K562 (cell line): ENCODE measurements at regions not wholly inside any gene's neighbourhood (a gene's known extent, or its start where the extent isn't known, plus 50 kb on each side); places are given as distances from the start of the nearest gene placed in this dataset.

Source experiments
- ATAC-seq: fragments of 200-7000 bp; cut with Tn5 transposase; 3 replicates; pipeline ENCODE4 v1.9.1; 2020; ENCODE audit warnings: moderate library complexity
- BruUV-seq: library from RNA; stranded (reverse); fragments of 400-500 nt; replicated peaks from 2 replicates; lab custom pipeline; 2021; lab: Mats Ljungman, UMichigan
- CTCF ChIA-PET: fragments of 300-600 bp; formaldehyde crosslinking; extraction: SDS; loops from one replicate; lab custom pipeline; 2021; ENCODE audit warnings: low intra/inter-chr PET ratio; lab: Yijun Ruan, JAX
- POLR2A ChIA-PET: fragments of 300-600, 350-650 bp; sonication (Branson Sonifier 250); formaldehyde crosslinking; extraction: SDS; loops from one replicate; lab custom pipeline; 2021; ENCODE audit warnings: antibody characterized with exemption, inconsistent platforms; lab: Yijun Ruan, JAX
- DNase-seq, 4 experiments: peaks; one replicate each; pipeline versions ENCODE4 v3.0.0 to v3.0.0-alpha.2; 2011 to 2018; ENCODE audit warnings: low spot score in 3 of 4, mixed read lengths in 3 of 4; ENCODE audit errors: extremely low read depth in 1 of 4
- FAIRE-seq: peaks from 2 replicates; lab custom pipeline; 2011; peaks lifted over from hg19 to GRCh38; lab: Jason Lieb, UNC
- H2AFZ ChIP-seq: 2 replicates; pipeline ENCODE4 v1.6.0; 2011; ENCODE audit warnings: low read depth, low read length, control low read depth, inconsistent platforms
- H3K27ac ChIP-seq: fragments of 200-600 bp; 3 replicates; pipeline ENCODE4 v1.8.0; 2011; ENCODE audit warnings: low read depth, mild to moderate bottlenecking, control low read depth, inconsistent platforms, low read length, moderate library complexity, mixed read lengths; ENCODE audit errors: extremely low read depth
- H3K27me3 ChIP-seq, 2 experiments: fragments of 300-600 bp in 1 of 2; 2 replicates in 1 of 2; 3 replicates in 1 of 2; pipeline versions ENCODE4 v1.6.0 to v1.8.0; 2011; ENCODE audit warnings: inconsistent platforms in 2 of 2, low read length in 2 of 2, mild to moderate bottlenecking in 1 of 2, mixed read lengths in 1 of 2, moderate library complexity in 1 of 2; ENCODE audit not compliant: control insufficient read depth in 2 of 2, insufficient read depth in 2 of 2
- H3K36me3 ChIP-seq: fragments of 300-600 bp; 3 replicates; pipeline ENCODE4 v1.8.0; 2011; ENCODE audit warnings: mild to moderate bottlenecking, low read length, inconsistent platforms; ENCODE audit not compliant: control insufficient read depth, insufficient read depth
- H3K4me1 ChIP-seq, 2 experiments: fragments of 200-600 bp in 1 of 2; replicated peaks in 1 of 2; 2 replicates in 1 of 2; 3 replicates in 1 of 2; pipeline versions ENCODE4 v1.5.1 to v1.8.0; 2011; ENCODE audit warnings: inconsistent platforms in 2 of 2, low read length in 2 of 2, mild to moderate bottlenecking in 1 of 2, mixed read lengths in 1 of 2, moderate library complexity in 1 of 2; ENCODE audit not compliant: control insufficient read depth in 2 of 2, insufficient read depth in 2 of 2
- H3K4me2 ChIP-seq: 2 replicates; pipeline ENCODE4 v1.6.1; 2011; ENCODE audit warnings: low read length, control low read depth, inconsistent platforms, mixed read lengths; ENCODE audit not compliant: insufficient read depth
- H3K4me3 ChIP-seq: fragments of 200-600 bp; sonication (generic), shearing (Covaris generic); 2 replicates; pipeline ENCODE4 v1.5.1; 2016; ENCODE audit warnings: control low read depth, inconsistent platforms
- H3K79me2 ChIP-seq: fragments of 200-600 bp; 3 replicates; pipeline ENCODE4 v1.8.0; 2011; ENCODE audit warnings: low read length, inconsistent platforms; ENCODE audit not compliant: control insufficient read depth, insufficient read depth
- H3K9ac ChIP-seq, 2 experiments: 2 replicates each; pipeline versions ENCODE4 v1.6.0 to v1.6.1; 2011; ENCODE audit warnings: low read depth in 2 of 2, low read length in 2 of 2, control low read depth in 1 of 2, inconsistent platforms in 1 of 2, mild to moderate bottlenecking in 1 of 2, mixed read lengths in 1 of 2; ENCODE audit not compliant: insufficient read depth in 1 of 2
- H3K9me1 ChIP-seq: one replicate; pipeline ENCODE4 v1.6.0; 2011; ENCODE audit warnings: inconsistent platforms, mild to moderate bottlenecking, low read length, moderate library complexity; ENCODE audit not compliant: control insufficient read depth, insufficient read depth
- H3K9me3 ChIP-seq: replicated peaks from 2 replicates; pipeline ENCODE4 v1.5.1; 2011; ENCODE audit warnings: low read depth, low read length, inconsistent platforms; ENCODE audit not compliant: control insufficient read depth, insufficient read depth
- H4K20me1 ChIP-seq: replicated peaks from 2 replicates; pipeline ENCODE4 v1.6.1; 2011; ENCODE audit warnings: low read length, inconsistent platforms, mixed read lengths; ENCODE audit not compliant: control insufficient read depth, insufficient read depth
- BRF1 ChIP-seq: IDR thresholded peaks from 3 replicates; pipeline ENCODE4 v1.6.1; 2011; ENCODE audit warnings: borderline replicate concordance, mild to moderate bottlenecking; ENCODE audit not compliant: insufficient read length; ENCODE audit errors: extremely low read depth
- E4F1 ChIP-seq: fragments of 250-450 bp; sonication (Bioruptor Pico); IDR thresholded peaks from 2 replicates; pipeline ENCODE4 v1.5.0; 2021; ENCODE audit warnings: mild to moderate bottlenecking, borderline replicate concordance
- HNRNPH1 ChIP-seq: fragments of 200-400 bp; formaldehyde crosslinking; optimal IDR thresholded peaks from 2 replicates; pipeline ENCODE3; 2017; ENCODE audit warnings: low read depth, mild to moderate bottlenecking, low read length, moderate library complexity
- MAX ChIP-seq: sonication (generic); formaldehyde crosslinking; IDR thresholded peaks from 2 replicates; pipeline ENCODE4 v1.9.0; 2022; ENCODE audit warnings: mild to moderate bottlenecking, missing genetic modification reagents
- MITF ChIP-seq: IDR thresholded peaks from 2 replicates; pipeline ENCODE4 v1.6.1; 2014; ENCODE audit warnings: antibody characterized with exemption
- NR1H2 ChIP-seq: sonication (generic); formaldehyde crosslinking; IDR thresholded peaks from 2 replicates; pipeline ENCODE4 v1.4.0; 2020; ENCODE audit warnings: mild to moderate bottlenecking, missing genetic modification reagents
- SREBF2 ChIP-seq: sonication (generic); formaldehyde crosslinking; IDR thresholded peaks from 2 replicates; pipeline ENCODE4 v1.4.0; 2020; ENCODE audit warnings: mild to moderate bottlenecking, missing genetic modification reagents
- ZBTB1 ChIP-seq: sonication (generic); formaldehyde crosslinking; IDR thresholded peaks from 2 replicates; pipeline ENCODE4 v1.8.1; 2023; ENCODE audit warnings: missing genetic modification reagents, low read depth, mild to moderate bottlenecking, borderline replicate concordance
- ZNF143 ChIP-seq: sonication (generic); formaldehyde crosslinking; IDR thresholded peaks from 2 replicates; pipeline ENCODE4 v1.9.0; 2022; ENCODE audit warnings: mild to moderate bottlenecking, missing genetic modification reagents
- WGBS: fragments of 100-300 bp; shearing (Covaris generic); methylation state at CpG from one replicate; pipeline ENCODE4 v1.1.6; 2016; ENCODE audit warnings: low coverage, mixed read lengths; ENCODE audit not compliant: insufficient coverage; ENCODE audit errors: missing lambda C conversion rate; 5-methylcytosine and 5-hydroxymethylcytosine counted together
- in situ Hi-C: fragments of 300-500 bp; cut with MboI; formaldehyde crosslinking; loops from 4 replicates; pipeline ENCODE4 v1.15.0; 2018; ENCODE audit warnings: inconsistent platforms, mixed read lengths
- intact Hi-C: fragments of 100-400 bp; cut with micrococcal nuclease; formaldehyde crosslinking; loops from 2 replicates; pipeline ENCODE4 v1.14.2; 2022

- in situ Hi-C loops: no loop called here
- Histone ChIP-seq H3K9me3 (no peaks in the 10 kb centered on the region), H3K4me1 (no peaks in the 10 kb centered on the region), H3K9ac (no peak overlapping the region), H3K27ac (no peak overlapping the region), H2AFZ (no peak overlapping the region), H4K20me1 (no peaks in the 10 kb centered on the region; the same call in none of the 2 replicates), H3K4me3 (no peak overlapping the region), H3K27me3 (peaks cover 16 to 29% of the 10 kb centered on the region in 2 experiments), H3K36me3 (no peaks in the 10 kb centered on the region), H3K4me2 (no peak overlapping the region), H3K79me2 (no peaks in the 10 kb centered on the region), H3K9me1 (no peaks in the 10 kb centered on the region)
- TF ChIP-seq ZBTB1 (no peak), MAX (CRISPR knock-in tag) (no peak), MITF (no peak), ZNF143 (CRISPR knock-in tag) (no peak), NR1H2 (CRISPR knock-in tag) (no peak), HNRNPH1 (no peak), BRF1 (no peak), E4F1 (no peak), SREBF2 (no peak)
- DNase-seq (no peak), ATAC-seq (no peak), FAIRE-seq (peak; percentile 44)
- ChIA-PET POLR2A (no interaction called here), CTCF (no interaction called here)
- intact Hi-C loops: no loop called here
- BruUV-seq: no TSS peak
- WGBS: 0% methylated on average over 2 of the region's 2 CpGs
These were observed 137.6 kb upstream of the TOPAZ1 start for GRCh38 chr3:44104043-44104442.
